Activated CD4-positive, alpha-beta T cell treated with anti-CD3 and anti-CD28 coated beads, Interleukin-10, Interleukin-2, amounts not matched to agents 100 ng/mL and 50 ng/mL, durations not matched to agents 16 hours and 8 hours (primary cell): ENCODE measurements at regions not wholly inside any gene's neighbourhood (a gene's known extent, or its start where the extent isn't known, plus 50 kb on each side); places are given as distances from the start of the nearest gene placed in this dataset.
"Not testable (repeated sequence)": the region's sequence is repeated elsewhere in the genome, so short reads cannot be mapped to it uniquely, and the experiment has no call there.

Experiments used
- DNase-seq: peaks from one replicate; pipeline ENCODE4 v3.0.0-alpha.2; 2020

GRCh38 chr3:16055606-16056211, 118.8 kb upstream of the GALNT15 start:
- DNase-seq, result no peak

- DNase-seq, result no peak
These were observed 118.3 kb upstream of the GALNT15 start for GRCh38 chr3:16056217-16056616.

- DNase-seq, result no peak
These were observed 116.0 kb upstream of the GALNT15 start for GRCh38 chr3:16058521-16058920.

- DNase-seq, result no peak
These were observed 115.4 kb upstream of the GALNT15 start for GRCh38 chr3:16059081-16059537.

- DNase-seq, result no peak
These were observed 114.6 kb upstream of the GALNT15 start for GRCh38 chr3:16059711-16060357.

GRCh38 chr3:16060358-16060852, 114.1 kb upstream of the GALNT15 start:
- DNase-seq, result no peak

GRCh38 chr3:16060945-16061344, 113.5 kb upstream of the GALNT15 start:
- no peak for DNase-seq

- no peak for DNase-seq
These were observed 113.0 kb upstream of the GALNT15 start for GRCh38 chr3:16061491-16061890.

- DNase-seq, result no peak
These were observed 110.9 kb upstream of the GALNT15 start for GRCh38 chr3:16063603-16064002.

- DNase-seq, result no peak
These were observed 109.7 kb upstream of the GALNT15 start for GRCh38 chr3:16064642-16065414.

- no peak for DNase-seq
These were observed 107.9 kb upstream of the GALNT15 start for GRCh38 chr3:16066545-16066944.

- no peak for DNase-seq
These were observed 107.5 kb upstream of the GALNT15 start for GRCh38 chr3:16066975-16067374.

GRCh38 chr3:16067837-16068471, 106.5 kb upstream of the GALNT15 start:
- no peak for DNase-seq

GRCh38 chr3:16069149-16069922, 105.1 kb upstream of the GALNT15 start:
- no peak for DNase-seq

- no peak for DNase-seq
These were observed 103.8 kb upstream of the GALNT15 start for GRCh38 chr3:16070707-16071106.

GRCh38 chr3:16071206-16071605, 103.3 kb upstream of the GALNT15 start:
- DNase-seq, result no peak

GRCh38 chr3:16072420-16073110, 101.9 kb upstream of the GALNT15 start:
- no peak for DNase-seq

GRCh38 chr3:16073203-16073602, 101.3 kb upstream of the GALNT15 start:
- no peak for DNase-seq

GRCh38 chr3:16073990-16074671, 100.3 kb upstream of the GALNT15 start:
- DNase-seq, result not testable (repeated sequence)

GRCh38 chr3:16075647-16076046, 98.8 kb upstream of the GALNT15 start:
- no peak for DNase-seq

- no peak for DNase-seq
These were observed 97.9 kb upstream of the GALNT15 start for GRCh38 chr3:16076564-16076963.
